ENCODE measurements at regions not wholly inside any gene's neighbourhood (a gene's known extent, or its start where the extent isn't known, plus 50 kb on each side); places are given as distances from the start of the nearest gene placed in this dataset.

- TF ChIP-seq CTCF (IDR thresholded peaks at IDR 0.05; ENCODE audit: borderline replicate concordance, extremely low read depth, low read length, poor library complexity, severe bottlenecking) (no peak), EZH2 (IDR thresholded peaks at IDR 0.05; ENCODE audit: borderline replicate concordance, low read depth, low read length, severe bottlenecking) (no peak)
These were observed 150.2 kb downstream of the SNX19 start for GRCh38 chr11:130765951-130766649.
